Neural cell (in vitro differentiated cells): ENCODE measurements at regions not wholly inside any gene's neighbourhood (a gene's known extent, or its start where the extent isn't known, plus 50 kb on each side); places are given as distances from the start of the nearest gene placed in this dataset.

Experiments used
- CTCF ChIP-seq: fragments of 450-650 bp; IDR thresholded peaks from 2 replicates; pipeline ENCODE4 v1.5.1; 2014; ENCODE audit warnings: antibody characterized with exemption, mild to moderate bottlenecking, moderate library complexity; ENCODE audit not compliant: poor library complexity, severe bottlenecking
- RAD21 ChIP-seq: fragments of 450-650 bp; conservative IDR thresholded peaks from 2 replicates; pipeline ENCODE4 v1.6.1; 2014; ENCODE audit warnings: antibody characterized with exemption, mild to moderate bottlenecking, moderate library complexity

GRCh38 chr1:4518621-4519020, 135.8 kb upstream of the AJAP1 start:
- TF ChIP-seq RAD21 (no peak), CTCF (no peak)
